DND-41 (cell line): ENCODE measurements at regions not wholly inside any gene's neighbourhood (a gene's known extent, or its start where the extent isn't known, plus 50 kb on each side); places are given as distances from the start of the nearest gene placed in this dataset.

ENCODE experiments used
- EZH2 ChIP-seq: IDR thresholded peaks from 3 replicates; pipeline ENCODE4 v1.6.1; 2012; ENCODE audit warnings: borderline replicate concordance, low read depth, mild to moderate bottlenecking, moderate library complexity, low read length, inconsistent platforms; ENCODE audit not compliant: severe bottlenecking
- TF ChIP-seq, protein P1 (sequence below): IDR thresholded peaks from 2 replicates; pipeline ENCODE4 v1.5.1; 2012; ENCODE audit warnings: borderline replicate concordance, low read length, moderate library complexity, mild to moderate bottlenecking; ENCODE audit not compliant: poor library complexity, severe bottlenecking; ENCODE audit errors: extremely low read depth

- TF ChIP-seq, protein P1, sequence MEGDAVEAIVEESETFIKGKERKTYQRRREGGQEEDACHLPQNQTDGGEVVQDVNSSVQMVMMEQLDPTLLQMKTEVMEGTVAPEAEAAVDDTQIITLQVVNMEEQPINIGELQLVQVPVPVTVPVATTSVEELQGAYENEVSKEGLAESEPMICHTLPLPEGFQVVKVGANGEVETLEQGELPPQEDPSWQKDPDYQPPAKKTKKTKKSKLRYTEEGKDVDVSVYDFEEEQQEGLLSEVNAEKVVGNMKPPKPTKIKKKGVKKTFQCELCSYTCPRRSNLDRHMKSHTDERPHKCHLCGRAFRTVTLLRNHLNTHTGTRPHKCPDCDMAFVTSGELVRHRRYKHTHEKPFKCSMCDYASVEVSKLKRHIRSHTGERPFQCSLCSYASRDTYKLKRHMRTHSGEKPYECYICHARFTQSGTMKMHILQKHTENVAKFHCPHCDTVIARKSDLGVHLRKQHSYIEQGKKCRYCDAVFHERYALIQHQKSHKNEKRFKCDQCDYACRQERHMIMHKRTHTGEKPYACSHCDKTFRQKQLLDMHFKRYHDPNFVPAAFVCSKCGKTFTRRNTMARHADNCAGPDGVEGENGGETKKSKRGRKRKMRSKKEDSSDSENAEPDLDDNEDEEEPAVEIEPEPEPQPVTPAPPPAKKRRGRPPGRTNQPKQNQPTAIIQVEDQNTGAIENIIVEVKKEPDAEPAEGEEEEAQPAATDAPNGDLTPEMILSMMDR, result no peak
- TF ChIP-seq EZH2, result no peak
Observed at GRCh38 chr5:25128606-25129005, 483.8 kb upstream of the CDH10 start.
